Right cardiac atrium (tissue), 5 donors: ENCODE measurements at regions not wholly inside any gene's neighbourhood (a gene's known extent, or its start where the extent isn't known, plus 50 kb on each side); places are given as distances from the start of the nearest gene placed in this dataset.
A peak's percentile ranks its signal among the peaks of the same experiment; 100 is the strongest.
"Not testable (repeated sequence)": the region's sequence is repeated elsewhere in the genome, so short reads cannot be mapped to it uniquely, and the experiment has no call there.

Experiments used
- ATAC-seq, 2 donors: fragments of 200-7000 bp; cut with Tn5 transposase; one replicate each; pipeline versions ENCODE4 v1.8.0 to v1.9.1; 2020; ENCODE audit warnings: moderate library complexity in 2 of 2, mild to moderate bottlenecking in 1 of 2
- DNase-seq, 3 donors: peaks; one replicate each; pipeline ENCODE4 v3.0.0-alpha.2; 2020
- H3K27ac ChIP-seq: one replicate; pipeline ENCODE4 v1.5.1; 2013; ENCODE audit warnings: mild to moderate bottlenecking, low read length, control low read depth, moderate library complexity
- H3K27me3 ChIP-seq: one replicate; pipeline ENCODE4 v1.6.1; 2013; ENCODE audit not compliant: control insufficient read depth, insufficient read depth
- H3K4me1 ChIP-seq: one replicate; pipeline ENCODE4 v1.6.1; 2013; ENCODE audit warnings: low read length; ENCODE audit not compliant: control insufficient read depth, insufficient read depth
- H3K4me3 ChIP-seq: one replicate; pipeline ENCODE4 v1.5.1; 2013; ENCODE audit warnings: low read length, control low read depth
- H3K9me3 ChIP-seq: one replicate; pipeline ENCODE4 v1.6.1; 2013; ENCODE audit warnings: low read length; ENCODE audit not compliant: control insufficient read depth
- WGBS: extraction: QIAGEN DNeasy Blood & Tissue Kit; methylation state at CpG from one replicate; pipeline ENCODE4 v1.1.7; 2013; 5-methylcytosine and 5-hydroxymethylcytosine counted together
- intact Hi-C, 4 donors: fragments of 100-400 bp; cut with DNase I; formaldehyde crosslinking; loops; one replicate each; pipeline versions ENCODE4 v1.11.0 to v1.14.0; 2022 to 2023
- donor health status: healthy with polysubstance abuse.
- donor health status: DM: no; HTN: yes; CAD: no.
- donor health status: DM: no; HTN: no; CAD: no.
- donor health status: DM: no; HTN: yes; CAD: no; lungs with severe emphysema.
- donor health status: DM: yes; HTN: yes; CAD: no.

GRCh38 chr7:6882321-6882721 lies 56.2 kb upstream of the CCZ1B start:
- intact Hi-C loops, H3K4me1 ChIP-seq, H3K4me3 ChIP-seq, H3K27ac ChIP-seq, DNase-seq, H3K9me3 ChIP-seq, ATAC-seq, H3K27me3 ChIP-seq: not testable (repeated sequence)
- 66% methylated on average over 8 of the region's 8 CpGs for WGBS

- 87% methylated on average over 10 of the region's 10 CpGs for WGBS
- not testable (repeated sequence) for H3K27me3 ChIP-seq
These were observed 57.7 kb upstream of the CCZ1B start for GRCh38 chr7:6883756-6884155.

GRCh38 chr7:6886198-6886597 lies 60.1 kb upstream of the CCZ1B start:
- Histone ChIP-seq H3K27ac (no peak overlapping the region), H3K4me3 (no peak overlapping the region), H3K9me3 (no peaks in the 10 kb centered on the region), H3K4me1 (peaks cover 4% of the 10 kb centered on the region), H3K27me3 (no peaks in the 10 kb centered on the region)
- intact Hi-C loops = no loop called here
- 86% methylated on average over 8 of the region's 8 CpGs for WGBS
- DNase-seq = no peak
- ATAC-seq = no peak

More at GRCh38 chr7:6883756-6884155, 57.7 kb upstream of the CCZ1B start:
- DNase-seq, intact Hi-C loops, H3K4me3 ChIP-seq, H3K27ac ChIP-seq, H3K9me3 ChIP-seq, H3K4me1 ChIP-seq, ATAC-seq: not testable (repeated sequence)

GRCh38 chr7:6888267-6889045 lies 62.4 kb upstream of the CCZ1B start:
- DNase-seq (peak; percentile 28 to 84 (median 76)), ATAC-seq (peak in 1 of 2 donors; percentile 54)
- H3K4me3 ChIP-seq, H3K27me3 ChIP-seq, H3K4me1 ChIP-seq, intact Hi-C loops, H3K9me3 ChIP-seq: not testable (repeated sequence)
- peak overlapping the region; percentile 72 for H3K27ac ChIP-seq
- WGBS = 41% methylated on average over 13 of the region's 13 CpGs

GRCh38 chr7:6889252-6889812 lies 63.3 kb upstream of the CCZ1B start:
- ATAC-seq (no peak), DNase-seq (no peak)
- H3K4me3 ChIP-seq = no peak overlapping the region
- intact Hi-C loops = no loop called here
- H3K4me1 ChIP-seq = peaks cover 4% of the 10 kb centered on the region
- no peaks in the 10 kb centered on the region for H3K27me3 ChIP-seq
- WGBS = 93% methylated on average over 8 of the region's 8 CpGs
- H3K9me3 ChIP-seq = no peaks in the 10 kb centered on the region
- H3K27ac ChIP-seq = no peak overlapping the region

GRCh38 chr7:6902097-6902518 lies 76.0 kb upstream of the CCZ1B start:
- 35% methylated on average over 4 of the region's 4 CpGs for WGBS

GRCh38 chr7:6903289-6903688 lies 77.2 kb upstream of the CCZ1B start:
- intact Hi-C loops, H3K4me3 ChIP-seq, H3K27ac ChIP-seq, ATAC-seq, H3K27me3 ChIP-seq, H3K9me3 ChIP-seq, H3K4me1 ChIP-seq: not testable (repeated sequence)
- WGBS = 35% methylated on average over 7 of the region's 7 CpGs
- DNase-seq = peak in 1 of 3 donors; percentile 51

More at GRCh38 chr7:6902097-6902518, 76.0 kb upstream of the CCZ1B start:
- H3K27ac ChIP-seq, H3K27me3 ChIP-seq, H3K4me3 ChIP-seq, ATAC-seq, H3K9me3 ChIP-seq, DNase-seq, intact Hi-C loops, H3K4me1 ChIP-seq: not testable (repeated sequence)

- H3K9me3 ChIP-seq, H3K27me3 ChIP-seq, DNase-seq, H3K27ac ChIP-seq, intact Hi-C loops, ATAC-seq, H3K4me1 ChIP-seq, H3K4me3 ChIP-seq: not testable (repeated sequence)
- WGBS = 69% methylated on average over 4 of the region's 4 CpGs
These were observed 77.7 kb upstream of the CCZ1B start for GRCh38 chr7:6903792-6904191.

GRCh38 chr7:6917258-6917657 lies 91.2 kb upstream of the CCZ1B start:
- H3K27me3 ChIP-seq = no peaks in the 10 kb centered on the region
- no peaks in the 10 kb centered on the region for H3K9me3 ChIP-seq
- H3K4me1 ChIP-seq = no peaks in the 10 kb centered on the region
- H3K27ac ChIP-seq = no peak overlapping the region
- DNase-seq = peak in 1 of 3 donors; percentile 61
- intact Hi-C loops = no loop called here
- no peak for ATAC-seq
- WGBS = 45% methylated on average over 7 of the region's 7 CpGs
- H3K4me3 ChIP-seq = no peak overlapping the region

GRCh38 chr7:6919169-6919568 lies 93.1 kb upstream of the CCZ1B start:
- DNase-seq, H3K27me3 ChIP-seq, H3K27ac ChIP-seq, H3K4me1 ChIP-seq, H3K4me3 ChIP-seq, ATAC-seq, H3K9me3 ChIP-seq, intact Hi-C loops: not testable (repeated sequence)
- 92% methylated on average over 7 of the region's 9 CpGs for WGBS

GRCh38 chr7:6924523-6924922 lies 98.4 kb upstream of the CCZ1B start:
- intact Hi-C loops = not testable (repeated sequence)

More at GRCh38 chr7:6924523-6924922, 98.4 kb upstream of the CCZ1B start:
- H3K4me1 ChIP-seq, H3K27me3 ChIP-seq, ATAC-seq, H3K27ac ChIP-seq, H3K9me3 ChIP-seq, H3K4me3 ChIP-seq: not testable (repeated sequence)
- peak in 1 of 3 donors; percentile 48 for DNase-seq
- 92% methylated on average over 10 of the region's 10 CpGs for WGBS
